ENCODE measurements at regions not wholly inside any gene's neighbourhood (a gene's known extent, or its start where the extent isn't known, plus 50 kb on each side); places are given as distances from the start of the nearest gene placed in this dataset.
"Not testable (repeated sequence)": the region's sequence is repeated elsewhere in the genome, so short reads cannot be mapped to it uniquely, and the experiment has no call there.

DNA sequence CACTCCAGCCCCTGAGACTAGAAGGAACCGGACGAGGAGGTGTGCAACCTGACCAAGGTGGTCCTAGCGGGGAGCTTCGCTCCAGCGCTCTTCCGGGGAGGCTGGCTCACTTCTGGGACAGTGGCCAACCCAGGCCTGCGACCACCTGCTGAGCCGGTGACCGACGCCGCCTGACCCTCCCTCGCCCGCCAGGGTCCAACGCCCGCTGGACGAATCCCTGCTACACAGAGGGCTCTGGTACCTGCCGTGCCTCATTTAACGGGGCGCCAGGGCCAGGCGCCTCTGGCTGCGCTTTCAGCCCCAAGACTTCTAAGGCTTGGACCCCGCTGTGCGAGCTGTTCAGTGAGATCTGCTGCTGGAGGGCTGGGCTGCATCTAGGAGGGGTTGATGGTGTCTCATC is 99.5 kb upstream of the KCNJ18 start:
- Histone ChIP-seq H3K36me3 (ENCODE audit: control insufficient read depth in 2 of 2, insufficient read depth in 1 of 2, low read length in 2 of 2) (no peaks in the 10 kb centered on the region), H3K27ac (ENCODE audit: extremely low read depth, low read depth, low read length) (no peak overlapping the region), H3K4me1 (ENCODE audit: control insufficient read depth, insufficient read depth, low read length) (no peaks in the 10 kb centered on the region), H3K4me3 (ENCODE audit: low read depth, low read length) (no peak overlapping the region), H3K9me3 (ENCODE audit: control insufficient read depth, insufficient read depth, low read depth, low read length) (no peaks in the 10 kb centered on the region)
- TF ChIP-seq ZNF394 (tag by site-specific recombination; IDR thresholded peaks at IDR 0.05; ENCODE audit: borderline replicate concordance) (no peak), ZNF362 (tag by site-specific recombination; IDR thresholded peaks at IDR 0.05) (no peak), ZNF214 (tag by site-specific recombination; IDR thresholded peaks at IDR 0.05; ENCODE audit: borderline replicate concordance) (no peak), ZNF580 (tag by site-specific recombination; IDR thresholded peaks at IDR 0.05) (no peak), ZNF645 (tag by site-specific recombination; IDR thresholded peaks at IDR 0.05) (no peak), ZNF140 (tag by site-specific recombination; IDR thresholded peaks at IDR 0.05) (no peak), ZNF155 (tag by site-specific recombination; IDR thresholded peaks at IDR 0.05) (no peak), SETDB1 (IDR thresholded peaks at IDR 0.05; ENCODE audit: insufficient read length, low read length) (no peak), ZNF239 (tag by site-specific recombination; IDR thresholded peaks at IDR 0.05) (no peak)
- ChIA-PET POLR2A (no interaction called here), CTCF (no interaction called here)

DNA sequence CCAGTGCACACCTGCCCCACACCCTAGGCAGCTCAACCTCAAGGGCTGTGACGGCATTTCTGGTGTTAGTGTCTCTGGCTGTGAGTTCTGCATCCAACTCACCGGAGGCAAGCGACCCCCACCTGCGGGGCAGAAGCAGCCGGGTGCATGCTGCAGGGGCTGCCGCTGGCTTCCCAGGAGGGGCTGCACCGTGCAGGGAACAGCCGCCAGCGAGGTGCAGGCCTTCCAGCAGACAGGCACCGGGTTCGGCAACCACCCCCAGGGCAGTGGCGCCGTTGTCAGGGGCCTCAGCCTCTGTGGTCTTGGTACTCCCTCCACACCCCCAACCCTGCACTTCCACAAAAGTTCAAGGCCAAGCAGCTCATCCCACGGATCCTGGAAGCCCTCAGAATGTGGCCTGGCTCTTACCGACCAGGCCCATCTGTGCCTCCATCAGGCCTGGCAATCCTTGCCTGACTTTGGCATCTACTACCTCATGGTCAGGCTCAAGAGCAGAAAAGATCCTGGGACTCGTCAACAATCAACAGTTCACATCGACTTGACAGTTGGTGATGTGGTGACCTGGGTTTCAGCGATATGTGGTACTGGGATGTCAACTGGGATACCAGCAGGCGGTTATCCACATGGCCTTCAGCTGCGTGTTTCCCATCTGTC is 98.7 kb upstream of the KCNJ18 start:
- H3K36me3 ChIP-seq (ENCODE audit: control insufficient read depth in 2 of 2, insufficient read depth in 1 of 2, low read length in 2 of 2); H3K27ac ChIP-seq (ENCODE audit: extremely low read depth, low read depth, low read length): not testable (repeated sequence)

DNA sequence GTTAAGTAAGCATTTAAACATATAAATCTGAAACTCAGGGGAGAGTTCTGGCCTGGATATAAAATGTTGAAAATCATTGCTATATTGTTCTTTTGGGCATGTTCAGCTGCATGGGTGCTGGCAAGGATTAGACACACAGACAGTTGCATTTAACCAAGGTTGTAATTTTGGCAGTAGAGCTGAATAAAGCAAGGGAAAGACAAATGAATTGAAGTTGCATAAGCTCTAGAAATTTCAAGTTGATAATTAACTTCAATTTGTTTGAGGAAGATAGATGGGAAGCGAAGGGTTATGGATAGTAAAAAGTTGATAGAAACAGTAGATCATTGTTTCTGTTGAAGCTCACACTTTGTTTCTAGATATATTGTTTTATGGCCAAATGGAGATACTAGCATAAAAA is 97.2 kb upstream of the KCNJ18 start:
- no peaks in the 10 kb centered on the region for H3K9me3 ChIP-seq (ENCODE audit: control insufficient read depth, insufficient read depth, low read depth, low read length)
- CTCF ChIA-PET, result no interaction called here
- H3K4me3 ChIP-seq (ENCODE audit: low read depth, low read length), result no peak overlapping the region
- H3K4me1 ChIP-seq (ENCODE audit: control insufficient read depth, insufficient read depth, low read length), result no peaks in the 10 kb centered on the region
- POLR2A ChIA-PET, result no interaction called here
- no peaks in the 10 kb centered on the region for H3K36me3 ChIP-seq (ENCODE audit: control insufficient read depth in 2 of 2, insufficient read depth in 1 of 2, low read length in 2 of 2)
- no peak overlapping the region for H3K27ac ChIP-seq (ENCODE audit: extremely low read depth, low read depth, low read length)
- TF ChIP-seq, protein P1, sequence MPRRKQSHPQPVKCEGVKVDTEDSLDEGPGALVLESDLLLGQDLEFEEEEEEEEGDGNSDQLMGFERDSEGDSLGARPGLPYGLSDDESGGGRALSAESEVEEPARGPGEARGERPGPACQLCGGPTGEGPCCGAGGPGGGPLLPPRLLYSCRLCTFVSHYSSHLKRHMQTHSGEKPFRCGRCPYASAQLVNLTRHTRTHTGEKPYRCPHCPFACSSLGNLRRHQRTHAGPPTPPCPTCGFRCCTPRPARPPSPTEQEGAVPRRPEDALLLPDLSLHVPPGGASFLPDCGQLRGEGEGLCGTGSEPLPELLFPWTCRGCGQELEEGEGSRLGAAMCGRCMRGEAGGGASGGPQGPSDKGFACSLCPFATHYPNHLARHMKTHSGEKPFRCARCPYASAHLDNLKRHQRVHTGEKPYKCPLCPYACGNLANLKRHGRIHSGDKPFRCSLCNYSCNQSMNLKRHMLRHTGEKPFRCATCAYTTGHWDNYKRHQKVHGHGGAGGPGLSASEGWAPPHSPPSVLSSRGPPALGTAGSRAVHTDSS (tag by site-specific recombination; IDR thresholded peaks at IDR 0.05), result no peak
- TF ChIP-seq ZNF555 (tag by site-specific recombination; conservative IDR thresholded peaks at IDR 0.05), result no peak
- no peak for TF ChIP-seq TCF7L2 (IDR thresholded peaks at IDR 0.05; ENCODE audit: borderline replicate concordance, low read depth, low read length)
- TF ChIP-seq BCL11A (tag by site-specific recombination; IDR thresholded peaks at IDR 0.05; ENCODE audit: low read depth), result no peak
- TF ChIP-seq ZNF140 (tag by site-specific recombination; IDR thresholded peaks at IDR 0.05), result no peak
- no peak for TF ChIP-seq ZNF529 (tag by site-specific recombination; IDR thresholded peaks at IDR 0.05; ENCODE audit: insufficient replicate concordance)
- no peak for TF ChIP-seq ZIC2 (tag by site-specific recombination; IDR thresholded peaks at IDR 0.05)
- no peak for TF ChIP-seq ZNF221 (tag by site-specific recombination; IDR thresholded peaks at IDR 0.05; ENCODE audit: borderline replicate concordance)
- no peak for TF ChIP-seq WT1 (tag by site-specific recombination; IDR thresholded peaks at IDR 0.05)
- TF ChIP-seq PBX3 (CRISPR knock-in tag; IDR thresholded peaks at IDR 0.05), result no peak
- no peak for TF ChIP-seq ZNF341 (tag by site-specific recombination; IDR thresholded peaks at IDR 0.05; ENCODE audit: low read depth)
- no peak for TF ChIP-seq ZNF391 (tag by site-specific recombination; IDR thresholded peaks at IDR 0.05; ENCODE audit: borderline replicate concordance, low read depth)
- TF ChIP-seq ZNF501 (tag by site-specific recombination; IDR thresholded peaks at IDR 0.05), result no peak
- no peak for TF ChIP-seq ZBTB10 (tag by site-specific recombination; IDR thresholded peaks at IDR 0.05)
- no peak for TF ChIP-seq ZNF548 (tag by site-specific recombination; IDR thresholded peaks at IDR 0.05)
- no peak for TF ChIP-seq HOXA7 (CRISPR knock-in tag; IDR thresholded peaks at IDR 0.05; ENCODE audit: borderline replicate concordance)

More for the DNA sequence above, 98.7 kb upstream of the KCNJ18 start:
- CTCF ChIA-PET; H3K4me3 ChIP-seq (ENCODE audit: low read depth, low read length); H3K9me3 ChIP-seq (ENCODE audit: control insufficient read depth, insufficient read depth, low read depth, low read length); H3K4me1 ChIP-seq (ENCODE audit: control insufficient read depth, insufficient read depth, low read length); POLR2A ChIA-PET: not testable (repeated sequence)

Measured in HEK293 (cell line).